ENCODE measurements at regions not wholly inside any gene's neighbourhood (a gene's known extent, or its start where the extent isn't known, plus 50 kb on each side); places are given as distances from the start of the nearest gene placed in this dataset.

DNA sequence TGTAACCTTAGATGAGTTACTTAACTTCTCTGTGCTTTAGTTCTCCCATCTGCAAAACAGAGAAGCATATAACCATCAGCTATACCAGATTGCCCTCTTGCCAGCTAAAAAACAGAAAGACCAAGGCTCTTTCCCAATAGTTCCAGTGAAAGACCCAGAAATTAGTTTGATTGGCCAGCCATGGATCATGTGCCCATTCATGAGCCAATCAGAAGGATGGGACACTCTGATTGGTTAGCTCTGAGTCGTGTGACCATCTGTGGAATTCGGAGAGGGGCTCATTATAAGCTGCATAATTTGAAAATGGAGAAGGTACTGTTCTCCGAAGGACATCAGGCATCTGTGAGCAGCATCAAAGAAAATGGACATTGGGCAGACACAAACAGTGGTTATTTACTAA is 155.2 kb downstream of the ABCC12 start (continued):
- TF ChIP-seq SALL1 (CRISPR knock-in tag; IDR thresholded peaks at IDR 0.05), result no peak
- no peak for TF ChIP-seq POGZ (CRISPR knock-in tag; IDR thresholded peaks at IDR 0.05)
- TF ChIP-seq ZNF430 (CRISPR knock-in tag; IDR thresholded peaks at IDR 0.05), result no peak
- TF ChIP-seq FOXM1 (CRISPR knock-in tag; IDR thresholded peaks at IDR 0.05), result no peak

DNA sequence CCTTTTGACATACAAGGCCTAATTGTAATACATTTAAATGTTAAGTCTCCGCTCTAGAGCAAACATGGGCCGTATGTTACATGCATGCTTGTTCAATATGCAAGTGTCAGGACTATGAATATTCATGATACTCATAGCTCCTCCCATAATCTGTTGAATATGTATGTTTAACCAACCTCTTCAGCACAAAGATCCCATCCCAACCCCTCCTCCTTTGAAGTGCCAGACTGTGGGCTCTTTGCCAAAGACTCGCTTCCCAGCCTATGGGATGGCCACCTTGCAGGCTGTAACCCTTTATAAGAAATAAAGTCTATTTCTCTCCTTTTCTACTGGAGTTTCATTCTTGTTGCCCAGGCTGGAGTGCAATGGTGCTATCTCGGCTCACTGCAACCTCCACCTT is 156.2 kb downstream of the ABCC12 start:
- in situ Hi-C loops (cut with HindIII; ENCODE audit: extremely low pct_ligation_motif_present, low pct_unique_long_range_greater_than_20kb), result no loop called here
- no TSS peak for BruUV-seq (replicated peaks)
- no peak for FAIRE-seq
- POLR2A ChIA-PET, result no interaction called here
- Histone ChIP-seq H3K36me3 (replicated peaks in 1 of 2; ENCODE audit: control insufficient read depth in 1 of 2, insufficient read depth in 2 of 2, low read length in 2 of 2) (no peaks in the 10 kb centered on the region), H3K9me3 (ENCODE audit: low read length) (no peaks in the 10 kb centered on the region), H3K4me3 (replicated peaks in 1 of 3; ENCODE audit: insufficient read depth in 1 of 3, low read depth in 2 of 3, low read length in 3 of 3) (no peak overlapping the region), H3K27me3 (ENCODE audit: control insufficient read depth in 1 of 2, insufficient read depth in 2 of 2, low read length in 2 of 2) (0 out of 5 replicates have a peak, but pooled peaks cover 0 to 4% of the 10 kb centered on the region in 2 experiments), H2AFZ (ENCODE audit: low read length) (no peak overlapping the region), H3K9ac (ENCODE audit: insufficient read depth, low read depth, low read length) (no peak overlapping the region), H3K4me1 (ENCODE audit: insufficient read depth, low read length) (no peaks in the 10 kb centered on the region), H4K20me1 (ENCODE audit: insufficient read depth, low read length) (no peaks in the 10 kb centered on the region), H3K79me2 (ENCODE audit: insufficient read depth, low read length) (no peaks in the 10 kb centered on the region), H3K27ac (ENCODE audit: extremely low read length, insufficient read depth, low read length) (no peak overlapping the region), H3K4me2 (ENCODE audit: low read depth, low read length) (no peak overlapping the region)
- ATAC-seq, result no peak
- TF ChIP-seq DPF2 (CRISPR knock-in tag; IDR thresholded peaks at IDR 0.05; ENCODE audit: borderline replicate concordance, low read depth) (no peak), THAP11 (CRISPR knock-in tag; IDR thresholded peaks at IDR 0.05) (no peak), SOX6 (IDR thresholded peaks at IDR 0.05) (no peak), SOX6 (CRISPR knock-in tag; IDR thresholded peaks at IDR 0.05) (no peak), GLI4 (CRISPR knock-in tag; IDR thresholded peaks at IDR 0.05; ENCODE audit: borderline replicate concordance) (no peak), KDM5A (IDR thresholded peaks at IDR 0.05; ENCODE audit: borderline replicate concordance, low read length) (no peak), ZFP82 (CRISPR knock-in tag; IDR thresholded peaks at IDR 0.05; ENCODE audit: borderline replicate concordance) (no peak), ZNF775 (CRISPR knock-in tag; IDR thresholded peaks at IDR 0.05; ENCODE audit: borderline replicate concordance) (no peak), RFXANK (CRISPR knock-in tag; IDR thresholded peaks at IDR 0.05) (no peak), SMYD3 (CRISPR knock-in tag; IDR thresholded peaks at IDR 0.05) (no peak), DR1 (CRISPR knock-in tag; IDR thresholded peaks at IDR 0.05) (no peak), CAMTA2 (CRISPR knock-in tag; IDR thresholded peaks at IDR 0.05; ENCODE audit: borderline replicate concordance) (no peak), MBD4 (IDR thresholded peaks at IDR 0.05; ENCODE audit: borderline replicate concordance, low read length) (no peak), GTF3A (CRISPR knock-in tag; conservative IDR thresholded peaks at IDR 0.05) (no peak)
- TF ChIP-seq, protein P1, sequence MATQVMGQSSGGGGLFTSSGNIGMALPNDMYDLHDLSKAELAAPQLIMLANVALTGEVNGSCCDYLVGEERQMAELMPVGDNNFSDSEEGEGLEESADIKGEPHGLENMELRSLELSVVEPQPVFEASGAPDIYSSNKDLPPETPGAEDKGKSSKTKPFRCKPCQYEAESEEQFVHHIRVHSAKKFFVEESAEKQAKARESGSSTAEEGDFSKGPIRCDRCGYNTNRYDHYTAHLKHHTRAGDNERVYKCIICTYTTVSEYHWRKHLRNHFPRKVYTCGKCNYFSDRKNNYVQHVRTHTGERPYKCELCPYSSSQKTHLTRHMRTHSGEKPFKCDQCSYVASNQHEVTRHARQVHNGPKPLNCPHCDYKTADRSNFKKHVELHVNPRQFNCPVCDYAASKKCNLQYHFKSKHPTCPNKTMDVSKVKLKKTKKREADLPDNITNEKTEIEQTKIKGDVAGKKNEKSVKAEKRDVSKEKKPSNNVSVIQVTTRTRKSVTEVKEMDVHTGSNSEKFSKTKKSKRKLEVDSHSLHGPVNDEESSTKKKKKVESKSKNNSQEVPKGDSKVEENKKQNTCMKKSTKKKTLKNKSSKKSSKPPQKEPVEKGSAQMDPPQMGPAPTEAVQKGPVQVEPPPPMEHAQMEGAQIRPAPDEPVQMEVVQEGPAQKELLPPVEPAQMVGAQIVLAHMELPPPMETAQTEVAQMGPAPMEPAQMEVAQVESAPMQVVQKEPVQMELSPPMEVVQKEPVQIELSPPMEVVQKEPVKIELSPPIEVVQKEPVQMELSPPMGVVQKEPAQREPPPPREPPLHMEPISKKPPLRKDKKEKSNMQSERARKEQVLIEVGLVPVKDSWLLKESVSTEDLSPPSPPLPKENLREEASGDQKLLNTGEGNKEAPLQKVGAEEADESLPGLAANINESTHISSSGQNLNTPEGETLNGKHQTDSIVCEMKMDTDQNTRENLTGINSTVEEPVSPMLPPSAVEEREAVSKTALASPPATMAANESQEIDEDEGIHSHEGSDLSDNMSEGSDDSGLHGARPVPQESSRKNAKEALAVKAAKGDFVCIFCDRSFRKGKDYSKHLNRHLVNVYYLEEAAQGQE (IDR thresholded peaks at IDR 0.05; ENCODE audit: borderline replicate concordance in 1 of 2, low read depth in 1 of 2, low read length in 2 of 2), result no peak
- TF ChIP-seq, protein P2, sequence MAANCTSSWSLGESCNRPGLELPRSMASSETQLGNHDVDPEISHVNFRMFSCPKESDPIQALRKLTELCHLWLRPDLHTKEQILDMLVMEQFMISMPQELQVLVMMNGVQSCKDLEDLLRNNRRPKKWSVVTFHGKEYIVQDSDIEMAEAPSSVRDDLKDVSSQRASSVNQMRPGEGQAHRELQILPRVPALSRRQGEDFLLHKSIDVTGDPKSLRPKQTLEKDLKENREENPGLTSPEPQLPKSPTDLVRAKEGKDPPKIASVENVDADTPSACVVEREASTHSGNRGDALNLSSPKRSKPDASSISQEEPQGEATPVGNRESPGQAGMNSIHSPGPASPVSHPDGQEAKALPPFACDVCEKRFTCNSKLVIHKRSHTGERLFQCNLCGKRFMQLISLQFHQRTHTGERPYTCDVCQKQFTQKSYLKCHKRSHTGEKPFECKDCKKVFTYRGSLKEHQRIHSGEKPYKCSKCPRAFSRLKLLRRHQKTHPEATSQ (CRISPR knock-in tag; IDR thresholded peaks at IDR 0.05; ENCODE audit: borderline replicate concordance), result no peak
- CTCF ChIA-PET (ENCODE audit: low intra/inter-chr PET ratio, low total read pairs), result no interaction called here
- DNase-seq (ENCODE audit: low spot score), result no peak
- WGBS (ENCODE audit: low lambda C conversion rate), result 41% methylated on average over 4 of the region's 4 CpGs
- intact Hi-C loops (cut with micrococcal nuclease; ENCODE audit: unreplicated experiment), result no loop called here
